Mucosa of descending colon (tissue), 3 donors: ENCODE measurements at regions not wholly inside any gene's neighbourhood (a gene's known extent, or its start where the extent isn't known, plus 50 kb on each side); places are given as distances from the start of the nearest gene placed in this dataset.

Experiments
- ATAC-seq: fragments of 200-7000 bp; cut with Tn5 transposase; one replicate; pipeline ENCODE4 v1.9.1; 2020; ENCODE audit warnings: mild to moderate bottlenecking, moderate library complexity
- DNase-seq, 3 donors: peaks; one replicate each; pipeline ENCODE4 v3.0.0-alpha.2; 2020
- H3K36me3 ChIP-seq: fragments of 200-600 bp; one replicate; pipeline ENCODE4 v1.8.0; 2021; ENCODE audit warnings: low read depth, mild to moderate bottlenecking
- H3K4me1 ChIP-seq: fragments of 200-600 bp; one replicate; pipeline ENCODE4 v1.8.0; 2021; ENCODE audit warnings: low read depth, mild to moderate bottlenecking
- H3K4me3 ChIP-seq: fragments of 200-600 bp; one replicate; pipeline ENCODE4 v1.8.0; 2021; ENCODE audit warnings: mild to moderate bottlenecking
- H3K9me3 ChIP-seq: fragments of 200-600 bp; one replicate; pipeline ENCODE4 v1.8.0; 2021; ENCODE audit warnings: mild to moderate bottlenecking
- intact Hi-C, 2 donors: fragments of 100-400 bp; cut with DNase I in 1 of 2; cut with micrococcal nuclease in 1 of 2; formaldehyde crosslinking; loops; one replicate each; pipeline versions ENCODE4 v1.11.0 to v1.11.1; 2022; cut with DNase I, micrococcal nuclease
- TF ChIP-seq, protein P1 (sequence below): fragments of 200-600 bp; IDR thresholded peaks from one replicate; pipeline ENCODE4 v1.8.0; 2022; ENCODE audit warnings: antibody characterized with exemption, mild to moderate bottlenecking
- donor health status: DM: no; HTN: no; CAD: no; lungs with moderate emphysema.
- donor health status: DM: no; HTN: no; CAD: no.
- donor health status: DM: no; HTN: yes; CAD: no.

DNA sequence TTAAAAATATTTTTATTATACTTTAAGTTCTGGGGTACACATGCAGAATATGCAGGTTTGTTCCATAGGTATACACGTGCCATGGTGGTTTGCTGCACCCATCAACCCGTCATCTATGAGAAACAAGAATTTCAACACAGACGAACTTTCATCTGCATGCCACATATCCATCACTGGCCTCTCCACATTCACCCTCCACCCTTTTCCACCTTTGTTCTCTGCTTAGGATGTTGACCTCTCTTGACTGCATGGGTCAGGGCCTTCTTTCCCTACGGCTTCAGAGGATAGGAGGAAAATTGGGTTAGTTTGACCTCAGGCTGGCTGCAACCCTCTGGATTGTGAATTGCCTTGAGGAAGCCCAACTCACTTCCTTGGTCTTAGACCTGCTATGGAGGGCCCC, 260.9 kb downstream of the MREG start:
- no peaks in the 10 kb centered on the region for H3K36me3 ChIP-seq
- intact Hi-C loops, result no loop called here
- TF ChIP-seq, protein P1, sequence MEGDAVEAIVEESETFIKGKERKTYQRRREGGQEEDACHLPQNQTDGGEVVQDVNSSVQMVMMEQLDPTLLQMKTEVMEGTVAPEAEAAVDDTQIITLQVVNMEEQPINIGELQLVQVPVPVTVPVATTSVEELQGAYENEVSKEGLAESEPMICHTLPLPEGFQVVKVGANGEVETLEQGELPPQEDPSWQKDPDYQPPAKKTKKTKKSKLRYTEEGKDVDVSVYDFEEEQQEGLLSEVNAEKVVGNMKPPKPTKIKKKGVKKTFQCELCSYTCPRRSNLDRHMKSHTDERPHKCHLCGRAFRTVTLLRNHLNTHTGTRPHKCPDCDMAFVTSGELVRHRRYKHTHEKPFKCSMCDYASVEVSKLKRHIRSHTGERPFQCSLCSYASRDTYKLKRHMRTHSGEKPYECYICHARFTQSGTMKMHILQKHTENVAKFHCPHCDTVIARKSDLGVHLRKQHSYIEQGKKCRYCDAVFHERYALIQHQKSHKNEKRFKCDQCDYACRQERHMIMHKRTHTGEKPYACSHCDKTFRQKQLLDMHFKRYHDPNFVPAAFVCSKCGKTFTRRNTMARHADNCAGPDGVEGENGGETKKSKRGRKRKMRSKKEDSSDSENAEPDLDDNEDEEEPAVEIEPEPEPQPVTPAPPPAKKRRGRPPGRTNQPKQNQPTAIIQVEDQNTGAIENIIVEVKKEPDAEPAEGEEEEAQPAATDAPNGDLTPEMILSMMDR, result no peak
- no peak overlapping the region for H3K4me3 ChIP-seq
- ATAC-seq, result no peak
- H3K9me3 ChIP-seq, result no peaks in the 10 kb centered on the region
- DNase-seq, result no peak
- no peaks in the 10 kb centered on the region for H3K4me1 ChIP-seq

GRCh38 chr2:215751911-215752272, 261.5 kb downstream of the MREG start:
- TF ChIP-seq, protein P1, result no peak

GRCh38 chr2:215751200-215751910, 262.0 kb downstream of the MREG start:
- Histone ChIP-seq H3K36me3 (no peaks in the 10 kb centered on the region), H3K4me3 (no peak overlapping the region), H3K4me1 (no peaks in the 10 kb centered on the region), H3K9me3 (no peaks in the 10 kb centered on the region)
- ATAC-seq (no peak), DNase-seq (no peak)
- intact Hi-C loops, result no loop called here
- TF ChIP-seq, protein P1, result no peak

More at GRCh38 chr2:215751911-215752272, 261.5 kb downstream of the MREG start:
- no peaks in the 10 kb centered on the region for H3K36me3 ChIP-seq
- H3K9me3 ChIP-seq, result no peaks in the 10 kb centered on the region
- no peak for DNase-seq
- no peak overlapping the region for H3K4me3 ChIP-seq
- no peak for ATAC-seq
- intact Hi-C loops, result no loop called here
- H3K4me1 ChIP-seq, result no peaks in the 10 kb centered on the region

- DNase-seq (no peak), ATAC-seq (no peak)
- TF ChIP-seq, protein P1, result no peak
- Histone ChIP-seq H3K36me3 (no peaks in the 10 kb centered on the region), H3K4me3 (no peak overlapping the region), H3K4me1 (no peaks in the 10 kb centered on the region), H3K9me3 (no peaks in the 10 kb centered on the region)
- intact Hi-C loops, result no loop called here
Measured at GRCh38 chr2:215750763-215751162, 262.6 kb downstream of the MREG start.

- Histone ChIP-seq H3K4me3 (no peak overlapping the region), H3K4me1 (no peaks in the 10 kb centered on the region), H3K9me3 (no peaks in the 10 kb centered on the region), H3K36me3 (no peaks in the 10 kb centered on the region)
- DNase-seq (peak; percentile 22 to 66 (median 41)), ATAC-seq (peak; percentile 68)
- TF ChIP-seq, protein P1, result no peak
- intact Hi-C loops, result no loop called here
Measured at GRCh38 chr2:215749092-215749957, 264.0 kb downstream of the MREG start.
